ENCODE measurements at regions not wholly inside any gene's neighbourhood (a gene's known extent, or its start where the extent isn't known, plus 50 kb on each side); places are given as distances from the start of the nearest gene placed in this dataset.

GRCh38 chr2:129006901-129007300 is 688.2 kb upstream of the HS6ST1 start:
- TF ChIP-seq EZH2 (optimal IDR thresholded peaks at IDR 0.05; ENCODE audit: low read depth, low read length), result no peak
- TF ChIP-seq CTCF (IDR thresholded peaks at IDR 0.05; ENCODE audit: low read length), result no peak
